SK-N-DZ (cell line): ENCODE measurements at regions not wholly inside any gene's neighbourhood (a gene's known extent, or its start where the extent isn't known, plus 50 kb on each side); places are given as distances from the start of the nearest gene placed in this dataset.

Experiments used
- DNase-seq: peaks from one replicate; pipeline ENCODE4 v3.0.0-alpha.2; 2015; ENCODE audit warnings: low spot score

DNA sequence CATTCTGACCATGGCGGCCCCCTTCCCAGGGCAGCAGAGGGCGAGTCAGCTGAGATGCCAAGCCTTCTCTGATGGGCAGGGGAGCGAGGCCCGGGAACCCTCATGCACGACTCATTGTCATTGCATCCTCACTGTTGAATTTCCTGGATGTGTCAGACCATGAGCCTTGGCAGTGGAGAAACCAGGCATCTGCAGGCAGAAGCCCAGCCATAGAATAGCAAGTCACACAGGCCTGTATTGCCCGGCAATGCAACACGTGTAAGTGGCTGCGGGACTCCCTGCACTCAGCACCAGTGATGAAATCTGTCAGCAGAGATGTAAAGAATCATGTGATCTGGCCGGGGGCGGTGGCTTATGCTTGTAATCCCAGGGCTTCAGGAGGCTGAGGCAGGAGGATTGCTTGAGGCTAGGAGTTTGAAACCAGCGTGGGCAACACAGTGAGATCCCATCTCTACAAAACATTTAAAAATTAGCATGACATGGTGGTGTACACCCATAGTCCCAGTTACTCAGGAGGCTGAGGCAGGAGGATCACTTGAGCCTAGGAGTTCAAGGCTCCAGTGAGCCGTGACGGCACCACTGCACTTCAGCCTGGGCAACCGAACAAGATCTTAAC is 199.7 kb downstream of the KATNAL1 start:
- no peak for DNase-seq

- DNase-seq: no peak
Measured at GRCh38 chr13:30107121-30107520, 200.2 kb downstream of the KATNAL1 start.

GRCh38 chr13:30105381-30105780 is 202.0 kb downstream of the KATNAL1 start:
- DNase-seq: no peak

DNA sequence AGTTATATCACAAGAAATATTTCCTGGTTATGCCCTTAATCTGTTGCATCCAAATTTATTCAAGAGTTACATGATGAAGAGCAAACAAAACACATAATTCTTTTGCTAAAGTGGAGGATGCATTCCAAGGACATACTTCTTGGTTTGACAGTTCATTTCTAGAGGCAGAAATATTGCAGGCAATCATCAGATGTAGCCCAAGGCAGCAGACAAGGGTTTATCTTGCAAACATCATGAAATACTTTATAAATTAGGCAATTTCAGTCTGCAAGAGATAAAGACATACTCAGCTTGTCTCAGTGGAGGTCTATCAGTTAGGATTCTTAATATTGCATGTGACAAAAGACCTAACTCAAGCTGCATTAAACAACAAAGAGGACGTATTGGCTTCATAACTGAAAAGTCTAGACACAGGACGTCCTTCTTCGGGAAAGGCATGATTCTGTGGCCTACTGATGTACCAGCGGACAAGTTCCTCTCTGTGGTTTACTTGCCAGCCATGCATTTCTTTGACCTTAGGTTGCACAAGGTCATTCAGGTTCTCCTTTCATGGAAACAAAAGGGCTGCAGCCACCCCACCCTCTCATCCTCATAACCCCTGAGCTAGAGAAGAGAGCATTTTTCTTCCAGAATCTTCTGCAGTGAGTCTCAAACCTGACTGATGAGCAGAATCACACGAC is 204.1 kb downstream of the KATNAL1 start:
- no peak for DNase-seq

- DNase-seq: no peak
Measured at GRCh38 chr13:30100226-30100625, 207.1 kb downstream of the KATNAL1 start.

DNA sequence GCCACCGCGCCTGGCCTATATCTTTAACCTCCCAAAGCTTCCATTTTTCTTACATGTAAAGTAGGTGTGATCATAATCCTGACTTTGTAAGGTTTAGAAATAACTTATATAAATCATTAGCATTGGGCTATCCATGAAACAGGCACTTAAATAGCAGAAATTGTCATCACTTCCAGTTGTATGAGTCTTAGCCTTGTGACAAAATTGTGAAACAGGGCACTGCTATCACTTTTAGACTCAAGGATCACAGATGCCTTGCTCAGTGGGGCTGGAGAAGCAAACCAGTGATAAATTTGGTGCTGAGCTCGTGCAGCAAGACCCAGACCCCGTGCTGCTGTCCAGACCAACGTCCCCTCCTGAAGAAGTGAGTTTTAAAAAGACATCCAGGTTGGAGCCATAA is 209.7 kb downstream of the KATNAL1 start:
- no peak for DNase-seq

GRCh38 chr13:30097089-30097488 is 210.3 kb downstream of the KATNAL1 start:
- DNase-seq: no peak

DNA sequence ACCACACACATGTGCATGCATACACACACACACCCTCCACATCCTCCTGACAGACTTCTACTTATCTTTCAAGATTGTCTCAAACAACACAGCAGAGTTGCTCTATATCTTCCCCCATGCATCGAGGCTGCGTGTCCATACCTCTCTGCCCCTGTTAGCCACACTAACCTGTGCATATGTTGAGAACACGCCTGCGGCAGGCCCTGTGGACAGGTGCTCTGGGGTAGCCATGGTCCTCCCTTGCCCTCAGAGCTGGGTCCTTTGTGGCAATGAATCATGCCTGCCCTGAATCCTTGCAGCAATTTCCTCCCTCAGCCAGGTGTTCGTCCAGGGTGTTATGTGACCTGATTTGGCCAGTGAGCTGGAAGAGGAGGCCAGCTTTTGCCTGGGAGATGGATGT is 213.3 kb downstream of the KATNAL1 start:
- DNase-seq: no peak

DNA sequence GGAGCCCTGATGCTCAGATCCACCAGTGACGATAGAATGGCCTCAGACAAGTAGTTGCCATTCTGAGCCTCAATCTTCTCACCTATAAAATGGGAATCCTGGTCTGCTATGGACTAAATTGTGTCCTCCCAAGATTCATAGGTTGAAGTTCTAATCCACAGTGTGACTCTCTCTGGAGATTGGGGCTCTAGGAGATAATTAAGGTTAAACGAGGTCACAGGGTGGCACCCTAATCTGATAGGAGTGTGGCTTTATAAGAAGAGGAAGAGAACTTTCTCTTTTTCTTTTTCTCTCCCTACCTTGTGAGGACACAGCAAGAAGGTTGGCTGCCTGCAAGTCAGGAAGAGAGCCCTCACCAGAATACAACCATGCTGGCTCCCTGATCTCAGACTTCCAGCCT is 214.1 kb downstream of the KATNAL1 start:
- DNase-seq: no peak

DNA sequence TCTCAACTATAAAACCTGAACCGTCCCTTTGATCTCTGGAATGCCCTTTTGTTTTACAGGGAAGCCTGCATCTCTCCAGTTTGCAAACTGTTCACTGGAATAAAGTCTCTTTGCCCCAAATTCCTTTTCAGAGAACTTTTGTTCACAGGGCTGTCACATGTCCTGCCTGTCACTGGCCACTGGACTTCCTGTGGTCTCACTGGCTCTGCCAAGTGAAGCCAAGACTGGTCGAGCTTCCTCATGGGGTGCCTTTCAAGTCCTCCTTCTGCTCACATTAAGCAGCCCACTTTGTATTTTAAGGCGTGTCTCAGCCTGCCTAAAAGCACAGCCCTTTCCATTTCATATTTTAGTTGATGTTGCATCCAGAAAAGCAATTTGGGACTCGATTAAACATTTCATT is 215.7 kb downstream of the KATNAL1 start:
- DNase-seq: no peak

DNA sequence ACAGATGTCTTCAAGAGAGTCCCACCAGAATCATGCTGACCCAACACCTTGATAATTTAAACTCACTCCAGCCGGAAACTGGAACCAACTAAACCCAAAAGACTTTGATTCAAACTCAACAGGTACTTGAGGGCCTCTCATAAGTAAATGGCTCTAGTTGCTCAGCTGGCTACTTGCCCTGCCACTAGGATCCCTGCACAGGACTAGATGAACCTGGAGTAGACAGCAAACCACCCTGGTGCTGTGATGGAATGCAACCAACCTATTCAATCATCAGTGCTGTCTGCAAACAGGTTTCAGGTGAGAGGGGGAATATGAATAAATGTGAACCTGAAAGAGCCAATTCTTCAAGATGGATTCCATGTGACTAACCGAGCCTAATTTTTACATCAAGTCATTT is 216.3 kb downstream of the KATNAL1 start:
- DNase-seq: no peak

DNA sequence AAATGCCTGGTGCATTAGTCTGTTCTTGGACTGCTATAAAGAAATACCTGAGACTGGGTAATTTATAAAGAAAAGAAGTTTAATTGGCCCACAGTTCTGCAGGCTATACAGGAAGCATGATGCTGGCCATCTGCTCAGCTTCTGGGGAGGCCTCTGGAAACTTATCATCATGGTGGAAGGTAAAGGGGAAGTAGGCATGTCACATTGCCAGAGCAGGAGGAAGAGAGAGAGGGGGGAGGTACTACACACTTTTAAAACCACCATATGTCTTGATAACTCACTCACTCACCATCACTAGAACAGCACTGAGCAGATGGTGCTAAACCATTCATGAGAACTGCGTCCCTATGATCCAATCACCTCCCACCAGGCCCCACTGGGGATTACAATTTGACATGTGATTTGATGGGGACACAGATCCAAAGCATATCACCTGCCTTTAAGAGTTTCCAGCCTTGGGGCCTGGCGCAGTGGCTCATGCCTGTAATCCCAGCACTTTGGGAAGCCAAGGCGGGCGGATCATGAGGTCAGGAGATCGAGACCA is 219.0 kb downstream of the KATNAL1 start:
- peak; percentile 83 for DNase-seq

- DNase-seq: no peak
Measured at GRCh38 chr13:30085087-30085486, 222.3 kb downstream of the KATNAL1 start.

DNA sequence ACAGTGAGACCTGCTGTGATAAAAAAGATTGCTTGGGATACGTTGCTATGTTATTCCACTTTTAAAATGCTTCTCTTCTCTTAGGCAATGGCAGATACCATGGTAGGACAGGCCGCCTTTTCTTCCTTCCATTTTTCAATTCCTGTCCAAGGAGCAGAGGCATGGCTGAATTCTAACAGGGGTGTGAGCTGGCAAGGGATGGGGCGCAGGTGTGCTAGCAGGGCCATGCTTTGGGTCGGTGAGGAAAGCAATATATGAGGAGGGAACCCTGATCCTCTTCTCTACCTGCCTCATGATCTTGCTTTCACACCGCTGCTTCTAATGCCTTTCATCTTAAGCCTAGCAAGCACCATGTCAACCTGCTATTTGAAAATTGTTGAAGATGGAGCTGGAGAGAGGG is 225.0 kb downstream of the KATNAL1 start:
- no peak for DNase-seq

DNA sequence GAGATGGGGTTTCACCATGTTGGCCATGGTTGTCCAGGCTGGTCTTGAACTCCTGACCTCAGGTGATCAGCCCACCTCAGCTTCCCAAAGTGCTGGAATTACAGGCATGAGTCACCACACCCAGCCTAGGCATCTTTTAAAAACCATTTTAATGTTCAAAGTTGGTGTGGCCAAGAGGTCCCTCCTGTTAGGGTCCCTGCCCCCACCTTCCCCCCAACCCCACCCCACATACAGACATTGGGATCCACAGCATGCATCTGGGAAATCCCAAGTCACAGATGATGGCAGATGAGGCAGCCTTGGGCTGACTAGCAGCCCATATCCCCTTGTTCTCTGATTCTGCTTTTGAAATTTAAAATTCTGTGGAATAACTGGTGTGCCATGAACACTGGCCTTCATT is 226.0 kb downstream of the KATNAL1 start:
- no peak for DNase-seq

GRCh38 chr13:30079501-30079900 is 227.8 kb downstream of the KATNAL1 start:
- DNase-seq: no peak

- no peak for DNase-seq
Measured at GRCh38 chr13:30078059-30078458, 227.6 kb upstream of the UBL3 start.

- no peak for DNase-seq
Measured at GRCh38 chr13:30077240-30077735, 226.9 kb upstream of the UBL3 start.

- no peak for DNase-seq
Measured at GRCh38 chr13:30074955-30075614, 224.7 kb upstream of the UBL3 start.

DNA sequence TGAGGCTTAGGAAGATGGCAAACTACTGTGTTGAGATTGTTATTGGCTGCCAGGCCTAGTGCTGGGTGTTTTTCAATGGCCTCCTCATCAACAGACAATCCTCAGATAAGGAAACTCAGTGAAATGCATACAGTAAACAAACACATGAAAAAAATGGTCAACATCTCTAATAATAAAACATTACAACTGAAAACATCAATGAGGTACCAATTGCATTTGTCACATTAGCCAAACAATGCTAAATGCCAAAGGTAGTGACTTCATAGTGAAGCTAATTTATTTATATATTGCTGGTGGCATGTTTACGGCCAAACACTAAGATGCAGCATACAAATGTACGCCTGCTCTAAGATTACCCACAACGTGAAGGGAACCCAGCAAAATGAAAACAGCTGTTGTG is 224.0 kb upstream of the UBL3 start:
- DNase-seq: no peak

GRCh38 chr13:30072818-30073186 is 222.4 kb upstream of the UBL3 start:
- DNase-seq: no peak

DNA sequence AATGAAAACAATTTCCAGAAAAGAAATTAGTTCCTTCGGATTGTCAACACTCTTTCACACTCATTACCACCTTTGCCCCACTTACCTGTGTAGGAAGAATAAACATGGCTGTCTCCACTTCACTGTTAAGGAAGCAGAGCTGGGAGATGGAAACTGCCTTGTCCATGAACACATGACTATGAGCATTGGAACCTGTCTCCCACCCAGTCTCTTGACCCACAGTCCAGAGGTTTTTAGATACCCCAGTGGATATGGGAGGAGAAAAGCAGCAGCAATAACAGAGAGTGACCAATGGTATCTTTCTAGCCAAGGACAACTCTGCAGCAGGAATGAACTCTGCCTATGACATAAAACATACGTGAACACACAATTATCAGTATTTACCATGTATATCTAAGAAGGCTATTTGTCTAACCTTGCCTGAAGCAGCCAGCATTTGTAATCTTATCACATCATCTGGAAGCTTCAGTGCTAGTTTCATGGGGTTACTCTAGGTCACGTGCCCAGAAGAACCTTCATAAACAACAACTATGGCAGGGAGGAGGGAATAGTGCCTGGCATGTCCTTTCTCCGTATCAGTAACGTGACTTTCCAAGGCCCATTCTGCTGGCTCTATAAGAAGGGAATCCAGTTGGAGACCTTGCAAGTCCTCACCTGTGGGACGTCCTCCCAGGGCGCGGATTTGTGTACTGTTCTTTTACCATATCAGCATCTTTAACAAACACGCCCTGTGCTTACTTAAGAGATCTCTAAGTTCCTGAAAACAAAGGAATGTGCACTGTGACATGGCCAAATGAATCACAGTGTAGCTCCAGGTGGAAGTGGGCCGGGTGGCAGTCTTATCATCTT is 221.8 kb upstream of the UBL3 start:
- no peak for DNase-seq
